LNCaP clone FGC (cell line): ENCODE measurements at regions not wholly inside any gene's neighbourhood (a gene's known extent, or its start where the extent isn't known, plus 50 kb on each side); places are given as distances from the start of the nearest gene placed in this dataset.

ENCODE experiments used
- DNase-seq: peaks from one replicate; pipeline ENCODE4 v3.0.0-alpha.2; 2011; ENCODE audit warnings: low read depth
- H3K4me3 ChIP-seq: 2 replicates; pipeline ENCODE4 v1.5.1; 2011; ENCODE audit warnings: mild to moderate bottlenecking, low read depth, low read length, control low read depth
- CTCF ChIP-seq: IDR thresholded peaks from 2 replicates; pipeline ENCODE4 v1.5.1; 2012; ENCODE audit warnings: mild to moderate bottlenecking; ENCODE audit not compliant: control insufficient read depth, insufficient read depth; ENCODE audit errors: extremely low read depth

DNA sequence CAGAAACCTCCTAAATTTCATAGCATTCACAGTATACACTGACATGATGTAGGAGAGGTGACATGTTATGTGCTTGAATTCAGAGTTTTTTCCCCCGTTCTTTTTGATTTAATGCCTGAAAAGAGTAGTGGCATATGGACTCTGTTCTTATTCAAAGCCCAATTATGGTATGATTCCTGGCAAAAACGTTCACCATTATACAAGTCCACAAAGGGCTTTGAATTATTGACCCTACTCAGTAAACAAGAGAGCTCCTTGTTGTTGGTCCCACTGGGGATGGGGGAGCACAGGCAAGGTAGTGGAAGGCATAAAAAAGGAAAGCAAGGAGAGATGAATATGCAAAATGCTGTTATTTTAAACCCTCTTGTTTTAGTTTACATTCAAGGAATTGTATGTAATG is 136.0 kb upstream of the AHI1 start:
- no peak overlapping the region for H3K4me3 ChIP-seq
- no peak for TF ChIP-seq CTCF
- DNase-seq: no peak

- H3K4me3 ChIP-seq: no peak overlapping the region
- no peak for DNase-seq
- TF ChIP-seq CTCF: no peak
Observed at GRCh38 chr6:135637701-135638100, 140.2 kb upstream of the AHI1 start.

DNA sequence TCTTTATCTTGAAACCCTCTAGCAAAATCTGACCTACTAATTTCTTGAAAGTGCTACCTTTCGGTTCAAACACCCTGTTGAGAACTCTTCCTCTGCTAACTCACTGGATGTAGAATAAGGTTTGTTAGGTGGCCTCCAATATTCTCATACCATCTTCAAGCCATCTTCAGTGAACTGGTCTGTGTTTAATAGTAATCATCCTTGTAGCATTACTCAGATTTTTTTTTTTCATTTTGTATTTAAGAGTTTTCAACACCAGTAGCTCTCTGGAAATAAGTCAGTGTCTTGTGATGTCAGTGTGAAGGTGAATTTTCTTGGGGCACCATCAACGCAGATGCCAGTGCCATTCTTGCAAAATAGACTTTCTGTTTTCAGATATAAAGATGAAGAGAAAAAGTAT is 140.6 kb upstream of the AHI1 start:
- no peak for DNase-seq
- H3K4me3 ChIP-seq: no peak overlapping the region
- TF ChIP-seq CTCF: no peak

DNA sequence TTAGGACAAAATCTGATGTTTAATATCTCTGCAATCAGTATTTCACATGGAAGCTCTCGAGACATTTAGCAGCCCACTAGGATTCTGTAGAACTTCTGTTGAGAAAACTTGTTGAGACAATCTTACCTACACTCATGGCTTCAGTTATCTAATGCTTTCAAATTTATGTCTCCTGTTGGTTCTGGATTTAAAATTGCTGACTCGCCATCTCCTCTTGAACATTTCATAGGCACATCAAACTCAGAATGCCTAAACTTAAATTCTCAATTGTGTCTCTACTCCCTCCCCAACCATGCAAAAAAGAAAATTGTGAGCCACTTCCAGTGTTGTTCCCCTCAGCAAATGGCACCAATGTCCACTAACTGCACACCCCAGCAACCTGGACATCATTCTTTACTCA is 142.5 kb upstream of the AHI1 start:
- H3K4me3 ChIP-seq: no peak overlapping the region
- TF ChIP-seq CTCF: no peak

GRCh38 chr6:135640449-135641111 is 143.0 kb upstream of the AHI1 start:
- DNase-seq: no peak
- no peak for TF ChIP-seq CTCF
- H3K4me3 ChIP-seq: no peak overlapping the region

More for the DNA sequence above, 142.5 kb upstream of the AHI1 start:
- no peak for DNase-seq

DNA sequence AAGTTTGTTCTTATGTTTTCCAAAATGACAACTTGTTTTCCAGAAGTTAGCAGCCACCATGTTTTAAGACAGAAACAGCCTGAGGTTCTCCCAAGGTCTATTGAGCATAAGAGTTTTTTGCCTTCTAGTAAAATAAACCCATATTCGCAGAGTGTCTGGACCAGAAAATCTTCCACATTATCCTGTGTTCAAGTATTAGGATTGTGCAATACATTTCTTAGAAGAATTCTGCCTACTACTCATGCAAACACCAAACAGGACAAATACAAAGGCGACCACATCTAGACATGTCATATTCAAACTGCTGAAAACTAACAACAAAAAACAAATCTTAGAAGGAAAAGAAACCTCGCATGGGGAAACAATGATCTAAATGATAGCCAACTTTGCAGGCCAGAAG is 145.4 kb upstream of the AHI1 start:
- no peak for TF ChIP-seq CTCF
- H3K4me3 ChIP-seq: no peak overlapping the region
- no peak for DNase-seq

DNA sequence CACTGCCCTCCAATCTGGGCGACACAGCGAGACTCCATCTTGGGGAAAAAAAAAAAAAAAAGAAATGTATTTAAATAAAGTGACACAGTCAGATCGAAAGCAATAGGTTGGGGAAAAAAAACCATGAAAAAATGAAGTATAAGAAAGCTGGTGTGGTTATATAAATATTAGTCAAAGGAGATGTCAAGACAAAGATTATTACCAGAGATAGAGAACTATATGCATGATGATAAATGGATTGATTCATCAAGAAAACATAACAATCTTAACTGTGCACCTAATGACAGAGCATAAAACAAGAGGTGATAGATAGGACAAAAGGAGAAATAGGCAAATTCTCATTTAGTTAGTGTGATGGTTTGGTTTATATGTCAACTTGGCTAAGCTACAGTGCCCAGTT is 146.9 kb upstream of the AHI1 start:
- no peak overlapping the region for H3K4me3 ChIP-seq
- DNase-seq: no peak
- no peak for TF ChIP-seq CTCF
